GM21576 (cell line): ENCODE measurements at regions not wholly inside any gene's neighbourhood (a gene's known extent, or its start where the extent isn't known, plus 50 kb on each side); places are given as distances from the start of the nearest gene placed in this dataset.
"Not testable (repeated sequence)": the region's sequence is repeated elsewhere in the genome, so short reads cannot be mapped to it uniquely, and the experiment has no call there.

Experiments
- ATAC-seq: cut with Tn5 transposase; IDR thresholded peaks from one replicate; pipeline ENCODE4 v1.9.1; 2021; ENCODE audit warnings: mild to moderate bottlenecking, moderate library complexity; ENCODE audit not compliant: unreplicated experiment

GRCh38 chr6:90375681-90376439 lies 79.2 kb upstream of the BACH2 start:
- no peak for ATAC-seq

GRCh38 chr6:90374201-90374600 lies 77.6 kb upstream of the BACH2 start:
- no peak for ATAC-seq

GRCh38 chr6:90372885-90373284 lies 76.2 kb upstream of the BACH2 start:
- no peak for ATAC-seq

- no peak for ATAC-seq
Measured at GRCh38 chr6:90372450-90372849, 75.8 kb upstream of the BACH2 start.

DNA sequence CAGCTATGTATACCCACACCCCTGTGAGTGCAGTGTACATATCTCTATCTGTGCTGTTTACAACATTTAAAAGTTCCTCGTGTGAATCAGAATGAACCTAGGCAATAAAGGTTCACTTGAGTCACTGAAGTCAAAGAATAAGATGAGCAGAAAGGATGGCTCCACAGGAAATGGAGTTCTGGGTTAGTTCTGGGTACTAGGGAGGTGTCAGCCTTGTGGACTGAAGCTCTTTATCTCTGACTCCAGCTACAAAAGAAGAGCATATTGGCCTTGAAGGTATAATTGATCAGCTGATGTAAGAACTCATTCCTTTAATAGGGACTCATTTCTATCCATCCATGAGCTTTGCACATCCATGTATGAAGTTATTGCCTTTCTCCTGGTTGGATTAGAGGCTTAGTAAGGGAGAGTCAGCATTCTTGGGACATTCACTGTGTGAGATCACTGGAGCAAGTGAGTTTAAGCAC lies 73.9 kb upstream of the BACH2 start:
- no peak for ATAC-seq

- ATAC-seq, result no peak
Measured at GRCh38 chr6:90369651-90370050, 73.0 kb upstream of the BACH2 start.

- ATAC-seq, result peak; percentile 100
Measured at GRCh38 chr6:90369024-90369519, 72.4 kb upstream of the BACH2 start.

DNA sequence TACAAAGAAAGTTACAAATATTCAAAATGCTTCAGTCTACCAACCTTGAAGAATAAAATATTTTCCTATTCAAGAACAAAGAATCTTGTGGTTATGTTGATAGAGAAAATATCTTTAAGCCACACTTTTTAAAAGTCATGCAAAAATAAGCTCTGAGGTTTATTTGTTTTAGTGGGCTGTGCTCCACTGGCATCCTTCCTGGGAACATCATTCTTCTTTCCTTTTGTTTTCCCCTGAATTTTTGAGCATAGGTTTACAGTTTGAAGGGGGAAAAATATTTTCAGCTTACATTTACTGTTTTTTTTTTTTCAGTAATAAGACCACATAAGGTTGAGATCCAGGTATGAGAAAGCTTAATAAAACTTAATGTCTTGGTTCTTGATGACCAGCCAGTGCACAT lies 72.0 kb upstream of the BACH2 start:
- no peak for ATAC-seq

DNA sequence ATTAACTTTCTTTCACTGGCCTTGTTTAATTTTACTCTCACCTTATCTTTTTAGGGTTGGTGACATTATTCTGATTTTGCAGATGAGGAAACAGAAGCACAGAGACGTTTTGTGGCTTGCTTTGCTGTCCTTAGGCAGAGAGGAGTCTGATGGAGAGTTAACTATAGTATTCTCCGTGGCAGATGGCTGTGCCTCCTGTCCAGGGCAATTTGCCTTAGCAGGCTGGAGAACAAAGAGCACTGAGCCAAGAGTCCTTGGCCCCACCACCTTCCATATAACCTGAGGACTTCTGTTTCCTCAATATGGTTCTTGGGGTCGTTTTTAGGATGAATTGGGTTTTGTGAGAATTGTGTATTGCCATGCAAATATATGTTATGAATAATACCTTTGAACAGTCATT lies 71.4 kb upstream of the BACH2 start:
- ATAC-seq, result no peak

DNA sequence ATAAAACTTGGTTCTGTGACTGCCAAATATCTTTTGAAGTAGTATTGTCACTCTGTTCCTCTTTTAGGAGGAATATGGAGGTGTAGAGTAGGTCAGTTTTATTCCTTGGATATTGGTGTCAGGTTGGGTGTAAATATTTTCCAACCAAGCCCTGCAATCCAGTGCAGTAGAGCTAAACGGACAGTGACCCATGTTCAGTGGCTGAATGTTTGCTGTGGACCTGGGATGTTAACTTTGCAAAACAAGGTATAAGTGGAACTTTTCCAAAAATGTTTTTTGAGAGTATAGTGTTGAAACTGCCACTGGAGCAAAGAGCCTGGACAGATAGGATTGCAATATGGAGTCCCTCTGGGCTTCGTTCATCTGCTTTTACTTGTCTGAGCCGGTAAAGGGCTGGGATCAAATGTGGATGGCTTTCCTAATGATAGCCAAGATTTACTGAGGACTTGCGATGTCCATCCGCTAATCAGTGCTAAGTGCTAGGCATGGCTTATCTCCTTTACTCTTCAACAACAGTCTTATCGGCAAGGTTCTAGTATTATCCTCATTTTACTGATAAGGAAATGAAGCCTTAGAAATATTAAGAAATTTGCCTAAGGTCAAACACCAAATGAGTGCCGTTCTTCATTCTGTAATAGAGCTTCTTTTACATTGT lies 69.0 kb upstream of the BACH2 start:
- no peak for ATAC-seq

- ATAC-seq, result no peak
Measured at GRCh38 chr6:90365002-90365401, 68.4 kb upstream of the BACH2 start.

GRCh38 chr6:90364286-90364685 lies 67.6 kb upstream of the BACH2 start:
- ATAC-seq, result no peak

DNA sequence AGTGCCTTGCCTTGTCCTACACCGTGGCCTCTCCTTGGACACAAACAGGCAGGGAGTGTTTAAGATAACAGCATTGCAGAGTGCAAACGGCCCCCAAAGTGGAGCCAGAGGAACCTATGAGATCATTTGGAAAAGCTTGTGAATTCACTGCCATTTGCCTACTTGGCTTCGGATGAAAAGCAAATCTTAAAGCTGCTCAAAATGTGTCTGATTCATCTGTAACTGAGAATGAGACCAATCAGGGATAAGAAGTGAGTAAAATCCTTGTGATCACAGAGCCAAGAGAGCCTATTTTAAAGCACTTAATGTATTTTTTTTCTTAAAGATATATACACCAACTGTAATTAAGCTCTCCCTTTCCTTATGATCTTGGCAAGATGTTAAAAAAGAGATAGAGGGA lies 65.7 kb upstream of the BACH2 start:
- no peak for ATAC-seq

GRCh38 chr6:90361174-90361573 lies 64.5 kb upstream of the BACH2 start:
- ATAC-seq, result no peak

GRCh38 chr6:90358036-90358770 lies 61.6 kb upstream of the BACH2 start:
- ATAC-seq, result not testable (repeated sequence)

- ATAC-seq, result no peak
Measured at GRCh38 chr6:90356012-90356421, 59.4 kb upstream of the BACH2 start.

DNA sequence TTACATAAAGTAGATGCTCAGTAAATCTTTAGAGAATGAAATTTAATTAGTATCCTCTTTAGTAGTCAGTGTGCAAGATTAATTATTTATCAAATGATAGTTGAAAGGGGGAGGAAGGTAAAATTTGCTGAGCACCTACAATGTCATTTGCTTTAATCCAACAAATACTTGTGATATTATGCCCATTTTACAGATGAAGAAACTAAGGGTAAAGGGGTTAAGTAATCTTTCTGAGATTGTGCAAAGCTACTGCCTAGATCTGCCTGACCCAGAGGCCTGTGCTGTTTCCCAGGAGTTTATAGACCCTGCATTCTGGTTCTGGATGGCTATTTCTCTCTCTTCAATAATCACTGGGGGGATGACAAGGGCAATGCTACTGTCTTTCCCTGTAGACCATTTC lies 58.3 kb upstream of the BACH2 start:
- no peak for ATAC-seq

- ATAC-seq, result no peak
Measured at GRCh38 chr6:90351696-90352095, 55.1 kb upstream of the BACH2 start.

DNA sequence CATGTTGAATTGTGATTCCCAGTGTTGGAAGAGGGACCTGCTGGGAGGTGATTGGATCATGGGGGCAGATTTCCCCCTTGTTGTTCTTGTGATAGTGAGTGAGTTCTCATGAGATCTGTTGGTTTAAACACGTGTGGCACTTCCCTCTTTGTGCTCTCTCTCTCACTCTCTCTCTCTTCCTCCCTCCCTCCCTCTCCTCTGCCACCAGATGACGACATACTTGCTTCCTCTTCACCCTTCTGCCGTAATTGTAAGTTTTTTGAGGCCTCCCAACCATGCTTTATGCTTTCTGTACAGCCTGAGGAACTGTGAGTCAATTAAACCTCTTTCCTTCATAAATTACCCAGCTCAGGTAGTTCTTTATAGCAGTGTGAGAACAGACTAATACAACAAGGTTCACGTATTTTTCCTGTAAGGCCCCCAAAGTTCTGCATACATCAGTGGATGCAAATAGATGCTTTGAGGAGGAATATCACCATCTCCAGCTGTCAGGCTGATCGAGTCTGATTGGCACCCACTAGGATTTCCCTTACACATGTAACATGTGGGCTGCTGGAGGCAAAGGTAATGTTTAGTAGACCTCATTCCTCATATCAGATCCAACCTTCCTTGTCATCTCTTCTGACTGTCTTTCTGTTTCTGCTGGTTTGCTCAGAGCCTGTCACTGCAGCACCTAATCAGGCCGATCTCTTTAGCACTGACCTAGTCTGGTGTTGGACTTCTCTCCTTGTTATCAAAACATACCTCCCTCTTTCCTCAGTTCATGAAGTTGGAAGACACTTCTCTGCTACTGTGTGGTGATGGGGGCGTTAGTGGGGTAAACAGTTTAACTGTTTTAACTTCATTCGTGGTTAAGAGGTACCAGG lies 54.3 kb upstream of the BACH2 start:
- ATAC-seq, result no peak

- ATAC-seq, result no peak
Measured at GRCh38 chr6:90347411-90347851, 50.8 kb upstream of the BACH2 start.

DNA sequence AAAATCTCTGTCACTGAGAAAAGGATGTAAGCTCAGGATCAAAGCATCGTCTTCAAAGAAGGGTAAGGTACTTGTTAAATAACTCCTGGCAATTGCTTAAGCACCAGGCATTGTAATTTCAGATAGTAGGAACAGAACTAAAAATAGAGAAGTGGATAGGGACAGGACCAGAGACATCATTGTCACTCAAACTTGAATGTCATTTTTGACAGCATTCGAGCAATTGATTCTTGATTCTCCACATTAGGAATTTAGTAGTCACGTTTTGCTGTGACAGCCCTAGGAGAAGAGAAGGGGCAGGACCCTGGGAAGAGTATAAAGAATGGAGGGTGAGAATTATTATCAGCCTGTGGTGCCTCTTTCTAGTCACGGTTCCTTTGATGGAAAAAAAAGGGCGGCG lies 50.1 kb upstream of the BACH2 start:
- ATAC-seq, result no peak
